CD14-positive monocyte (primary cell): ENCODE measurements at regions not wholly inside any gene's neighbourhood (a gene's known extent, or its start where the extent isn't known, plus 50 kb on each side); places are given as distances from the start of the nearest gene placed in this dataset.

Experiments used
- DNase-seq, 3 donors: peaks; one replicate each; pipeline ENCODE4 v3.0.0-alpha.2; 2011 to 2022
- H2AFZ ChIP-seq: 2 replicates; pipeline ENCODE4 v1.6.0; 2012; ENCODE audit warnings: mild to moderate bottlenecking, low read depth, low read length, inconsistent platforms; ENCODE audit not compliant: insufficient read depth, poor library complexity, severe bottlenecking
- H3K27ac ChIP-seq, 2 donors: 1 replicate in 1 of 2; 2 replicates in 1 of 2; pipeline ENCODE4 v1.5.1; 2012 to 2013; ENCODE audit warnings: low read length in 2 of 2, control low read depth in 1 of 2, inconsistent platforms in 1 of 2, low read depth in 1 of 2, mild to moderate bottlenecking in 1 of 2
- H3K27me3 ChIP-seq, 2 donors: one replicate each; pipeline versions ENCODE4 v1.6.0 to v1.6.1; 2011 to 2013; ENCODE audit warnings: low read length in 2 of 2; ENCODE audit not compliant: control insufficient read depth in 2 of 2, insufficient read depth in 2 of 2
- H3K36me3 ChIP-seq, 2 donors: replicated peaks in 1 of 2; 1 replicate in 1 of 2; 2 replicates in 1 of 2; pipeline versions ENCODE4 v1.5.1 to v1.6.1; 2012 to 2013; ENCODE audit warnings: low read length in 2 of 2, control low read depth in 1 of 2, inconsistent platforms in 1 of 2, mild to moderate bottlenecking in 1 of 2; ENCODE audit not compliant: insufficient read depth in 2 of 2, control insufficient read depth in 1 of 2
- H3K4me1 ChIP-seq, 2 donors: 1 replicate in 1 of 2; 2 replicates in 1 of 2; pipeline versions ENCODE4 v1.5.1 to v1.6.1; 2012 to 2013; ENCODE audit warnings: low read length in 2 of 2, control low read depth in 1 of 2, inconsistent platforms in 1 of 2, mild to moderate bottlenecking in 1 of 2, moderate library complexity in 1 of 2; ENCODE audit not compliant: insufficient read depth in 2 of 2, control insufficient read depth in 1 of 2
- H3K4me2 ChIP-seq: replicated peaks from 2 replicates; pipeline ENCODE3; 2012; ENCODE audit warnings: low read length, moderate library complexity, mild to moderate bottlenecking; ENCODE audit not compliant: poor library complexity, severe bottlenecking; ENCODE audit errors: extremely low read depth
- H3K4me3 ChIP-seq, 3 experiments: fragments of 200-600 bp in 1 of 3; sonication (generic) in 1 of 3; replicated peaks in 1 of 3; 1 replicate in 2 of 3; 2 replicates in 1 of 3; pipeline ENCODE4 v1.5.1; 2011 to 2013; ENCODE audit warnings: low read length in 3 of 3, mild to moderate bottlenecking in 3 of 3, control low read depth in 2 of 3, low read depth in 2 of 3, inconsistent platforms in 1 of 3, moderate library complexity in 1 of 3
- H3K79me2 ChIP-seq: 2 replicates; pipeline ENCODE4 v1.6.0; 2012; ENCODE audit warnings: mild to moderate bottlenecking, control low read depth, inconsistent platforms, low read length, moderate library complexity; ENCODE audit not compliant: insufficient read depth
- H3K9ac ChIP-seq: 2 replicates; pipeline ENCODE4 v1.6.0; 2017; ENCODE audit warnings: low read length, mild to moderate bottlenecking; ENCODE audit not compliant: insufficient read depth, poor library complexity, severe bottlenecking
- H3K9me3 ChIP-seq, 2 donors: replicated peaks in 1 of 2; 1 replicate in 1 of 2; 2 replicates in 1 of 2; pipeline versions ENCODE4 v1.5.1 to v1.6.1; 2012 to 2013; ENCODE audit warnings: low read length in 2 of 2, control low read depth in 1 of 2; ENCODE audit not compliant: control insufficient read depth in 1 of 2, insufficient read depth in 1 of 2
- H4K20me1 ChIP-seq: 2 replicates; pipeline ENCODE4 v1.6.0; 2012; ENCODE audit warnings: mild to moderate bottlenecking, low read length, control low read depth, moderate library complexity; ENCODE audit not compliant: insufficient read depth
- H3K27ac Mint-ChIP-seq, 7 donors: one replicate each; pipeline ENCODE4 v1.8.0; 2020; ENCODE audit warnings: mild to moderate bottlenecking in 7 of 7, mixed read lengths in 7 of 7, moderate library complexity in 6 of 7, inconsistent platforms in 2 of 7
- H3K27me3 Mint-ChIP-seq, 3 donors: one replicate each; pipeline ENCODE4 v1.8.0; 2021 to 2022; ENCODE audit warnings: low read depth in 3 of 3, mild to moderate bottlenecking in 3 of 3, mixed read lengths in 3 of 3, moderate library complexity in 3 of 3, inconsistent platforms in 1 of 3
- H3K36me3 Mint-ChIP-seq, 2 donors: one replicate each; pipeline ENCODE4 v1.8.0; 2020; ENCODE audit warnings: mixed read lengths in 2 of 2, inconsistent platforms in 1 of 2, mild to moderate bottlenecking in 1 of 2
- H3K4me1 Mint-ChIP-seq: one replicate; pipeline ENCODE4 v1.8.0; 2020; ENCODE audit warnings: mild to moderate bottlenecking, mixed read lengths
- H3K4me3 Mint-ChIP-seq, 2 donors: one replicate each; pipeline ENCODE4 v1.8.0; 2020; ENCODE audit warnings: mild to moderate bottlenecking in 2 of 2, mixed read lengths in 2 of 2, moderate library complexity in 1 of 2
- H3K9me3 Mint-ChIP-seq, 7 donors: one replicate each; pipeline ENCODE4 v1.8.0; 2020 to 2022; ENCODE audit warnings: mixed read lengths in 7 of 7, mild to moderate bottlenecking in 6 of 7, moderate library complexity in 6 of 7, inconsistent platforms in 2 of 7
- WGBS: methylation state at CpG from one replicate; pipeline ENCODE4 v1.1.5; 2013; ENCODE audit warnings: missing lambda C conversion rate; ENCODE audit not compliant: insufficient coverage; 5-methylcytosine and 5-hydroxymethylcytosine counted together
- intact Hi-C, 2 donors: fragments of 100-400 bp; cut with micrococcal nuclease; formaldehyde crosslinking; loops; one replicate each; pipeline versions ENCODE4 v1.15.0 to v1.15.1; 2023
- TF ChIP-seq, protein P1 (sequence below): fragments of 200-600 bp; IDR thresholded peaks from one replicate; pipeline ENCODE4 v1.8.0; 2022; ENCODE audit warnings: antibody characterized with exemption, mild to moderate bottlenecking

- Mint-ChIP-seq H3K36me3 (no peaks in the 10 kb centered on the region), H3K4me1 (no peaks in the 10 kb centered on the region), H3K27me3 (no peaks in the 10 kb centered on the region), H3K4me3 (no peak overlapping the region), H3K9me3 (peaks cover 0 to 6% (median 2%) of the 10 kb centered on the region in 7 donors), H3K27ac (no peak overlapping the region)
- peaks cover 5 to 13% of the 10 kb centered on the region in 2 donors for H3K9me3 ChIP-seq
- no peak overlapping the region for H3K4me3 ChIP-seq
- H3K9ac ChIP-seq, result no peak overlapping the region
- TF ChIP-seq, protein P1, sequence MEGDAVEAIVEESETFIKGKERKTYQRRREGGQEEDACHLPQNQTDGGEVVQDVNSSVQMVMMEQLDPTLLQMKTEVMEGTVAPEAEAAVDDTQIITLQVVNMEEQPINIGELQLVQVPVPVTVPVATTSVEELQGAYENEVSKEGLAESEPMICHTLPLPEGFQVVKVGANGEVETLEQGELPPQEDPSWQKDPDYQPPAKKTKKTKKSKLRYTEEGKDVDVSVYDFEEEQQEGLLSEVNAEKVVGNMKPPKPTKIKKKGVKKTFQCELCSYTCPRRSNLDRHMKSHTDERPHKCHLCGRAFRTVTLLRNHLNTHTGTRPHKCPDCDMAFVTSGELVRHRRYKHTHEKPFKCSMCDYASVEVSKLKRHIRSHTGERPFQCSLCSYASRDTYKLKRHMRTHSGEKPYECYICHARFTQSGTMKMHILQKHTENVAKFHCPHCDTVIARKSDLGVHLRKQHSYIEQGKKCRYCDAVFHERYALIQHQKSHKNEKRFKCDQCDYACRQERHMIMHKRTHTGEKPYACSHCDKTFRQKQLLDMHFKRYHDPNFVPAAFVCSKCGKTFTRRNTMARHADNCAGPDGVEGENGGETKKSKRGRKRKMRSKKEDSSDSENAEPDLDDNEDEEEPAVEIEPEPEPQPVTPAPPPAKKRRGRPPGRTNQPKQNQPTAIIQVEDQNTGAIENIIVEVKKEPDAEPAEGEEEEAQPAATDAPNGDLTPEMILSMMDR, result no peak
- no peak overlapping the region for H2AFZ ChIP-seq
- DNase-seq, result no peak
- H3K4me1 ChIP-seq, result no peaks in the 10 kb centered on the region
- no peaks in the 10 kb centered on the region for H3K79me2 ChIP-seq
- no peaks in the 10 kb centered on the region for H3K27me3 ChIP-seq
- WGBS, result no CpG with 5 or more reads among the region's 2 CpGs
- H3K4me2 ChIP-seq, result no peak overlapping the region
- no peak overlapping the region for H3K27ac ChIP-seq
- H4K20me1 ChIP-seq, result no peaks in the 10 kb centered on the region
- intact Hi-C loops, result no loop called here
- H3K36me3 ChIP-seq, result no peaks in the 10 kb centered on the region
These were observed 1605.3 kb downstream of the BRINP3 start for GRCh38 chr1:188872376-188872775.

DNA sequence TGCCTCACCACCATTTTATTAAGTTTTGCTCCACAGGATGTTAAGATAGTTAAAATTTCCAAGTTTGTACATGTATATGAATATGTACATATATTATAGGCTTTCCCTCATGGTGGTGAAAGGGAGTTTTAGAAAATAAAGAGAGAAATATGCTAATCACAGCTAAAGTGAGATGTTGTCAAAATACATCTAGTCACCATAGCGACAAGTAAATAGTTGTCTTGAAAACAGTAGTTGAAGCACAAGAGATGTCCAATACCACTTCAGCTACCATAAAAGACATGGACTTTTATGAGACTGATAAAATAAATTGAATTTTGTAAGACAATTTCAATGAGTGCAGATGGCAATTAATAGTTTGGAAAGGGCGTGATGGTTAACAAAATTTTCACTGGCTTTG, 1600.0 kb downstream of the BRINP3 start:
- TF ChIP-seq, protein P1, result no peak
- H2AFZ ChIP-seq, result no peak overlapping the region
- WGBS, result no CpG with 5 or more reads among the region's 2 CpGs
- H3K9me3 ChIP-seq, result peaks cover 5 to 13% of the 10 kb centered on the region in 2 donors
- no peak overlapping the region for H3K4me3 ChIP-seq
- H3K79me2 ChIP-seq, result no peaks in the 10 kb centered on the region
- H3K4me1 ChIP-seq, result no peaks in the 10 kb centered on the region
- DNase-seq, result no peak
- H4K20me1 ChIP-seq, result no peaks in the 10 kb centered on the region
- no peak overlapping the region for H3K9ac ChIP-seq
- no peaks in the 10 kb centered on the region for H3K36me3 Mint-ChIP-seq
- intact Hi-C loops, result no loop called here
- H3K27me3 Mint-ChIP-seq, result no peaks in the 10 kb centered on the region
- no peaks in the 10 kb centered on the region for H3K36me3 ChIP-seq
- H3K4me2 ChIP-seq, result no peak overlapping the region
- no peak overlapping the region for H3K27ac Mint-ChIP-seq
- H3K9me3 Mint-ChIP-seq, result peaks cover 0 to 9% (median 2%) of the 10 kb centered on the region in 7 donors
- no peaks in the 10 kb centered on the region for H3K4me1 Mint-ChIP-seq
- H3K27ac ChIP-seq, result no peak overlapping the region
- H3K27me3 ChIP-seq, result no peaks in the 10 kb centered on the region
- no peak overlapping the region for H3K4me3 Mint-ChIP-seq
